ENCODE measurements at regions not wholly inside any gene's neighbourhood (a gene's known extent, or its start where the extent isn't known, plus 50 kb on each side); places are given as distances from the start of the nearest gene placed in this dataset.

GRCh38 chr10:37476285-37476684 lies 350.9 kb downstream of the ANKRD30A start:
- no peaks in the 10 kb centered on the region for H3K27me3 Mint-ChIP-seq
- Histone ChIP-seq H3K36me3 (replicated peaks in 1 of 2; ENCODE audit: control extremely low read depth in 1 of 2, control insufficient read depth in 1 of 2, extremely low read depth in 1 of 2, insufficient read depth in 2 of 2, low read length in 1 of 2) (no peaks in the 10 kb centered on the region), H3K27ac (ENCODE audit: low read length in 2 of 2) (no peak overlapping the region), H3K9me3 (ENCODE audit: control extremely low read depth in 1 of 3, control insufficient read depth in 2 of 3, insufficient read depth in 1 of 3, low read length in 2 of 3) (peaks cover 0 to 15% (median 3%) of the 10 kb centered on the region in 3 donors), H3K4me1 (ENCODE audit: control insufficient read depth in 2 of 2, insufficient read depth in 2 of 2, low read length in 2 of 2) (no peaks in the 10 kb centered on the region), H3K4me2 (replicated peaks; ENCODE audit: low read depth, low read length, poor library complexity, severe bottlenecking) (no peak overlapping the region), H3K27me3 (replicated peaks in 1 of 4; ENCODE audit: control extremely low read depth in 1 of 4, control insufficient read depth in 3 of 4, insufficient read depth in 4 of 4, low read length in 3 of 4) (no peaks in the 10 kb centered on the region), H3K9ac (ENCODE audit: low read length) (no peak overlapping the region), H4K20me1 (ENCODE audit: control insufficient read depth, insufficient read depth, low read length, poor library complexity, severe bottlenecking) (no peaks in the 10 kb centered on the region), H2AFZ (ENCODE audit: insufficient read depth, low read depth, low read length, poor library complexity, severe bottlenecking) (no peak overlapping the region), H3K4me3 (ENCODE audit: control extremely low read depth in 1 of 5, extremely low read depth in 1 of 5, insufficient read depth in 1 of 5, low read depth in 2 of 5, low read length in 4 of 5) (no peak overlapping the region), H3K79me2 (ENCODE audit: control insufficient read depth, insufficient read depth, low read length) (no peaks in the 10 kb centered on the region)
- no peak overlapping the region for H3K4me3 Mint-ChIP-seq
- no peak for DNase-seq
- H3K9me3 Mint-ChIP-seq (ENCODE audit: insufficient read depth): peaks cover 2% of the 10 kb centered on the region
- CTCF ChIA-PET: no interaction called here
- intact Hi-C loops (cut with micrococcal nuclease): no loop called here
- POLR2A ChIA-PET: no interaction called here
- ATAC-seq (ENCODE audit: low read depth): no peak
- H3K27ac Mint-ChIP-seq: no peak overlapping the region
- WGBS (ENCODE audit: insufficient coverage): no CpG with 5 or more reads among the region's 1 CpG
- TF ChIP-seq, protein P1, sequence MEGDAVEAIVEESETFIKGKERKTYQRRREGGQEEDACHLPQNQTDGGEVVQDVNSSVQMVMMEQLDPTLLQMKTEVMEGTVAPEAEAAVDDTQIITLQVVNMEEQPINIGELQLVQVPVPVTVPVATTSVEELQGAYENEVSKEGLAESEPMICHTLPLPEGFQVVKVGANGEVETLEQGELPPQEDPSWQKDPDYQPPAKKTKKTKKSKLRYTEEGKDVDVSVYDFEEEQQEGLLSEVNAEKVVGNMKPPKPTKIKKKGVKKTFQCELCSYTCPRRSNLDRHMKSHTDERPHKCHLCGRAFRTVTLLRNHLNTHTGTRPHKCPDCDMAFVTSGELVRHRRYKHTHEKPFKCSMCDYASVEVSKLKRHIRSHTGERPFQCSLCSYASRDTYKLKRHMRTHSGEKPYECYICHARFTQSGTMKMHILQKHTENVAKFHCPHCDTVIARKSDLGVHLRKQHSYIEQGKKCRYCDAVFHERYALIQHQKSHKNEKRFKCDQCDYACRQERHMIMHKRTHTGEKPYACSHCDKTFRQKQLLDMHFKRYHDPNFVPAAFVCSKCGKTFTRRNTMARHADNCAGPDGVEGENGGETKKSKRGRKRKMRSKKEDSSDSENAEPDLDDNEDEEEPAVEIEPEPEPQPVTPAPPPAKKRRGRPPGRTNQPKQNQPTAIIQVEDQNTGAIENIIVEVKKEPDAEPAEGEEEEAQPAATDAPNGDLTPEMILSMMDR (IDR thresholded peaks at IDR 0.05): no peak
- no peak for TF ChIP-seq EZH2 (IDR thresholded peaks at IDR 0.05; ENCODE audit: borderline replicate concordance, insufficient read depth, low read depth, low read length, poor library complexity, severe bottlenecking)
- H3K4me1 Mint-ChIP-seq: no peaks in the 10 kb centered on the region

GRCh38 chr10:37474645-37475044 lies 349.2 kb downstream of the ANKRD30A start:
- POLR2A ChIA-PET: no interaction called here
- DNase-seq: no peak
- WGBS (ENCODE audit: insufficient coverage): 100% methylated on average over 6 of the region's 9 CpGs
- H4K20me1 ChIP-seq (ENCODE audit: control insufficient read depth, insufficient read depth, low read length, poor library complexity, severe bottlenecking): no peaks in the 10 kb centered on the region
- Mint-ChIP-seq H3K27me3 (no peaks in the 10 kb centered on the region), H3K9me3 (ENCODE audit: insufficient read depth) (peaks cover 2% of the 10 kb centered on the region), H3K27ac (no peak overlapping the region), H3K4me1 (no peaks in the 10 kb centered on the region), H3K4me3 (no peak overlapping the region)
- H2AFZ ChIP-seq (ENCODE audit: insufficient read depth, low read depth, low read length, poor library complexity, severe bottlenecking): no peak overlapping the region
- H3K27ac ChIP-seq (ENCODE audit: low read length in 2 of 2): no peak overlapping the region
- no peaks in the 10 kb centered on the region for H3K79me2 ChIP-seq (ENCODE audit: control insufficient read depth, insufficient read depth, low read length)
- H3K4me3 ChIP-seq (ENCODE audit: control extremely low read depth in 1 of 5, extremely low read depth in 1 of 5, insufficient read depth in 1 of 5, low read depth in 2 of 5, low read length in 4 of 5): no peak overlapping the region
- CTCF ChIA-PET: no interaction called here
- TF ChIP-seq, protein P1 (IDR thresholded peaks at IDR 0.05): no peak
- no peak for TF ChIP-seq EZH2 (IDR thresholded peaks at IDR 0.05; ENCODE audit: borderline replicate concordance, insufficient read depth, low read depth, low read length, poor library complexity, severe bottlenecking)
- H3K9ac ChIP-seq (ENCODE audit: low read length): no peak overlapping the region
- intact Hi-C loops (cut with micrococcal nuclease): no loop called here
- H3K4me1 ChIP-seq (ENCODE audit: control insufficient read depth in 2 of 2, insufficient read depth in 2 of 2, low read length in 2 of 2): no peaks in the 10 kb centered on the region
- no peak for ATAC-seq (ENCODE audit: low read depth)
- no peaks in the 10 kb centered on the region for H3K36me3 ChIP-seq (replicated peaks in 1 of 2; ENCODE audit: control extremely low read depth in 1 of 2, control insufficient read depth in 1 of 2, extremely low read depth in 1 of 2, insufficient read depth in 2 of 2, low read length in 1 of 2)
- H3K9me3 ChIP-seq (ENCODE audit: control extremely low read depth in 1 of 3, control insufficient read depth in 2 of 3, insufficient read depth in 1 of 3, low read length in 2 of 3): peaks cover 0 to 9% (median 3%) of the 10 kb centered on the region in 3 donors
- no peak overlapping the region for H3K4me2 ChIP-seq (replicated peaks; ENCODE audit: low read depth, low read length, poor library complexity, severe bottlenecking)
- no peaks in the 10 kb centered on the region for H3K27me3 ChIP-seq (replicated peaks in 1 of 4; ENCODE audit: control extremely low read depth in 1 of 4, control insufficient read depth in 3 of 4, insufficient read depth in 4 of 4, low read length in 3 of 4)
